Vagina (tissue), 2 donors: ENCODE measurements at regions not wholly inside any gene's neighbourhood (a gene's known extent, or its start where the extent isn't known, plus 50 kb on each side); places are given as distances from the start of the nearest gene placed in this dataset.
"Not testable (repeated sequence)": the region's sequence is repeated elsewhere in the genome, so short reads cannot be mapped to it uniquely, and the experiment has no call there.

Experiments used
- DNase-seq, 2 donors: peaks; one replicate each; pipeline ENCODE4 v3.0.0-alpha.2; 2017; ENCODE audit errors: extremely low spot score in 2 of 2
- H3K27ac ChIP-seq: fragments of 200-600 bp; sonication (generic); one replicate; pipeline ENCODE4 v1.5.1; 2019
- H3K27me3 ChIP-seq: fragments of 200-600 bp; sonication (generic); one replicate; pipeline ENCODE4 v1.5.1; 2019
- H3K36me3 ChIP-seq, 2 donors: fragments of 200-600 bp; sonication (generic); one replicate each; pipeline ENCODE4 v1.5.1; 2017 to 2019
- H3K4me1 ChIP-seq: fragments of 200-600 bp; sonication (generic); one replicate; pipeline ENCODE4 v1.5.1; 2019
- H3K4me3 ChIP-seq, 2 donors: fragments of 200-600 bp; sonication (generic); 1 replicate in 1 of 2; 2 replicates in 1 of 2; pipeline ENCODE4 v1.5.1; 2016 to 2019
- H3K9me3 ChIP-seq: fragments of 200-600 bp; sonication (generic); one replicate; pipeline ENCODE4 v1.5.1; 2019
- CTCF ChIP-seq, 3 experiments: fragments of 450-650 bp in 2 of 3; fragments of 200-600 bp in 1 of 3; sonication (generic) in 1 of 3; IDR thresholded peaks; one replicate each; pipeline ENCODE4 v1.5.1; 2017 to 2019; ENCODE audit warnings: antibody characterized with exemption in 3 of 3, mild to moderate bottlenecking in 2 of 3, moderate library complexity in 2 of 3
- POLR2A ChIP-seq, 2 donors: fragments of 450-650 bp; IDR thresholded peaks; one replicate each; pipeline ENCODE4 v1.6.1; 2017; ENCODE audit warnings: antibody characterized with exemption in 2 of 2, mild to moderate bottlenecking in 2 of 2, moderate library complexity in 2 of 2
- POLR2AphosphoS5 ChIP-seq, 2 donors: sonication (generic); formaldehyde crosslinking; IDR thresholded peaks; one replicate each; pipeline ENCODE4 v1.9.0; 2017; ENCODE audit warnings: antibody characterized with exemption in 2 of 2, mild to moderate bottlenecking in 2 of 2, low read depth in 1 of 2; ENCODE audit not compliant: insufficient read depth in 1 of 2
- intact Hi-C: fragments of 100-400 bp; cut with DNase I; formaldehyde crosslinking; loops from one replicate; pipeline ENCODE4 v1.15.1; 2023

GRCh38 chr5:12672141-12672540 lies 767.9 kb upstream of the CTNND2 start:
- H3K27ac ChIP-seq: no peak overlapping the region
- H3K36me3 ChIP-seq: no peaks in the 10 kb centered on the region
- no peaks in the 10 kb centered on the region for H3K27me3 ChIP-seq
- no peak for TF ChIP-seq POLR2A (IDR thresholded peaks at IDR 0.05)
- TF ChIP-seq CTCF (IDR thresholded peaks at IDR 0.05): no peak
- TF ChIP-seq POLR2AphosphoS5 (IDR thresholded peaks at IDR 0.05; ENCODE audit: insufficient read depth in 1 of 2, low read depth in 1 of 2): no peak
- no peaks in the 10 kb centered on the region for H3K4me1 ChIP-seq
- H3K4me3 ChIP-seq: no peak overlapping the region
- DNase-seq: no peak
- no peaks in the 10 kb centered on the region for H3K9me3 ChIP-seq
- intact Hi-C loops: no loop called here

- Histone ChIP-seq H3K27ac (no peak overlapping the region), H3K9me3 (no peaks in the 10 kb centered on the region), H3K4me1 (no peaks in the 10 kb centered on the region), H3K36me3 (no peaks in the 10 kb centered on the region), H3K27me3 (no peaks in the 10 kb centered on the region), H3K4me3 (no peak overlapping the region)
- intact Hi-C loops: no loop called here
- DNase-seq: no peak
- TF ChIP-seq POLR2AphosphoS5 (IDR thresholded peaks at IDR 0.05; ENCODE audit: insufficient read depth in 1 of 2, low read depth in 1 of 2) (no peak), CTCF (IDR thresholded peaks at IDR 0.05) (no peak), POLR2A (IDR thresholded peaks at IDR 0.05) (no peak)
These were observed 765.1 kb upstream of the CTNND2 start for GRCh38 chr5:12669326-12669725.

- no peak overlapping the region for H3K27ac ChIP-seq
- no peaks in the 10 kb centered on the region for H3K27me3 ChIP-seq
- H3K4me1 ChIP-seq: no peaks in the 10 kb centered on the region
- TF ChIP-seq CTCF (IDR thresholded peaks at IDR 0.05): no peak
- TF ChIP-seq POLR2A (IDR thresholded peaks at IDR 0.05): no peak
- TF ChIP-seq POLR2AphosphoS5 (IDR thresholded peaks at IDR 0.05; ENCODE audit: insufficient read depth in 1 of 2, low read depth in 1 of 2): no peak
- H3K4me3 ChIP-seq: no peak overlapping the region
- intact Hi-C loops: no loop called here
- no peak for DNase-seq
- no peaks in the 10 kb centered on the region for H3K36me3 ChIP-seq
- no peaks in the 10 kb centered on the region for H3K9me3 ChIP-seq
These were observed 764.3 kb upstream of the CTNND2 start for GRCh38 chr5:12668564-12668963.

GRCh38 chr5:12667818-12668217 lies 763.6 kb upstream of the CTNND2 start:
- intact Hi-C loops: not testable (repeated sequence)

GRCh38 chr5:12665772-12666171 lies 761.5 kb upstream of the CTNND2 start:
- DNase-seq, H3K27ac ChIP-seq, intact Hi-C loops: not testable (repeated sequence)

More at GRCh38 chr5:12667818-12668217, 763.6 kb upstream of the CTNND2 start:
- not testable (repeated sequence) for H3K27me3 ChIP-seq, H3K9me3 ChIP-seq, H3K36me3 ChIP-seq, DNase-seq, H3K4me3 ChIP-seq, H3K4me1 ChIP-seq, H3K27ac ChIP-seq

GRCh38 chr5:12662545-12663314 lies 758.5 kb upstream of the CTNND2 start:
- no peak for DNase-seq
- TF ChIP-seq POLR2A (IDR thresholded peaks at IDR 0.05) (no peak), CTCF (IDR thresholded peaks at IDR 0.05) (no peak), POLR2AphosphoS5 (IDR thresholded peaks at IDR 0.05; ENCODE audit: insufficient read depth in 1 of 2, low read depth in 1 of 2) (no peak)
- Histone ChIP-seq H3K36me3 (no peaks in the 10 kb centered on the region), H3K4me1 (no peaks in the 10 kb centered on the region), H3K27ac (no peak overlapping the region), H3K4me3 (no peak overlapping the region), H3K9me3 (no peaks in the 10 kb centered on the region), H3K27me3 (no peaks in the 10 kb centered on the region)
- intact Hi-C loops: no loop called here

More at GRCh38 chr5:12665772-12666171, 761.5 kb upstream of the CTNND2 start:
- not testable (repeated sequence) for H3K27me3 ChIP-seq, H3K36me3 ChIP-seq, H3K9me3 ChIP-seq, H3K4me3 ChIP-seq, H3K4me1 ChIP-seq
